OCI-LY1 (cell line): ENCODE measurements at regions not wholly inside any gene's neighbourhood (a gene's known extent, or its start where the extent isn't known, plus 50 kb on each side); places are given as distances from the start of the nearest gene placed in this dataset.

ENCODE experiments used
- H2AFZ ChIP-seq: fragments of 200-600 bp; sonication (generic), shearing (Covaris generic); 2 replicates; pipeline ENCODE4 v1.6.0; 2014; ENCODE audit warnings: antibody characterized with exemption, mild to moderate bottlenecking, low read length
- H3F3A ChIP-seq: fragments of 200-600 bp; sonication (generic), shearing (Covaris generic); 2 replicates; pipeline ENCODE4 v1.6.0; 2014; ENCODE audit warnings: mild to moderate bottlenecking, antibody characterized with exemption, low read length, moderate library complexity; ENCODE audit not compliant: insufficient read depth
- H3K27ac ChIP-seq: fragments of 200-600 bp; sonication (generic); 2 replicates; pipeline ENCODE4 v1.5.1; 2014; ENCODE audit warnings: low read length, mixed run types, mild to moderate bottlenecking, low read depth; ENCODE audit not compliant: poor library complexity, severe bottlenecking
- H3K27me3 ChIP-seq: fragments of 200-600 bp; sonication (generic); 2 replicates; pipeline ENCODE4 v1.6.0; 2014; ENCODE audit warnings: antibody characterized with exemption, mild to moderate bottlenecking, low read length, moderate library complexity; ENCODE audit not compliant: insufficient read depth
- H3K36me3 ChIP-seq: fragments of 200-600 bp; sonication (generic); 2 replicates; pipeline ENCODE4 v1.6.1; 2014; ENCODE audit warnings: mild to moderate bottlenecking, antibody characterized with exemption, low read length, moderate library complexity, mixed read lengths; ENCODE audit not compliant: insufficient read depth
- H3K4me1 ChIP-seq: fragments of 200-600 bp; sonication (generic); 2 replicates; pipeline ENCODE4 v1.5.1; 2014; ENCODE audit warnings: mild to moderate bottlenecking, low read length, moderate library complexity; ENCODE audit not compliant: insufficient read depth, severe bottlenecking
- H3K4me2 ChIP-seq: fragments of 200-600 bp; sonication (generic), shearing (Covaris generic); 2 replicates; pipeline ENCODE4 v1.6.1; 2014; ENCODE audit warnings: low read length
- H3K4me3 ChIP-seq: fragments of 200-600 bp; sonication (generic); 2 replicates; pipeline ENCODE4 v1.5.1; 2014; ENCODE audit warnings: low read length, low read depth, mild to moderate bottlenecking, mixed read lengths; ENCODE audit not compliant: poor library complexity, severe bottlenecking
- H3K79me2 ChIP-seq: fragments of 200-600 bp; shearing (Covaris generic); 2 replicates; pipeline ENCODE4 v1.6.1; 2016; ENCODE audit warnings: mixed run types, low read length, mixed read lengths; ENCODE audit not compliant: insufficient read depth
- H3K9ac ChIP-seq: fragments of 200-600 bp; sonication (generic), shearing (Covaris generic); 2 replicates; pipeline ENCODE4 v1.6.1; 2014; ENCODE audit warnings: mild to moderate bottlenecking, low read length, mixed read lengths
- H3K9me2 ChIP-seq: fragments of 200-600 bp; sonication (generic), shearing (Covaris generic); 2 replicates; pipeline ENCODE4 v1.6.1; 2014; ENCODE audit warnings: low read depth, mild to moderate bottlenecking, low read length, mixed read lengths
- H3K9me3 ChIP-seq: fragments of 200-600 bp; shearing (Covaris generic); 2 replicates; pipeline ENCODE4 v1.6.1; 2014; ENCODE audit warnings: low read length, mixed read lengths
- H4K20me1 ChIP-seq: fragments of 200-600 bp; sonication (generic), shearing (Covaris generic); 2 replicates; pipeline ENCODE4 v1.6.0; 2016; ENCODE audit warnings: mild to moderate bottlenecking, low read length; ENCODE audit not compliant: insufficient read depth
- EZH2 ChIP-seq: fragments of 200-600 bp; sonication (generic), shearing (Covaris generic); IDR thresholded peaks from 2 replicates; pipeline ENCODE4 v1.8.0; 2017; ENCODE audit warnings: borderline replicate concordance, mixed run types, mild to moderate bottlenecking, antibody characterized with exemption, low read length, moderate library complexity, mixed read lengths
- TF ChIP-seq, protein P1 (sequence below): fragments of 200-600 bp; sonication (generic), shearing (Covaris generic); IDR thresholded peaks from 2 replicates; pipeline ENCODE4 v1.5.1; 2017; ENCODE audit warnings: mild to moderate bottlenecking, antibody characterized with exemption, low read length, moderate library complexity, mixed read lengths

- H3K9me3 ChIP-seq, result no peaks in the 10 kb centered on the region
- H3K4me2 ChIP-seq, result no peak overlapping the region
- no peaks in the 10 kb centered on the region for H3K9me2 ChIP-seq
- H3K27me3 ChIP-seq, result no peaks in the 10 kb centered on the region
- H3F3A ChIP-seq, result no peaks in the 10 kb centered on the region
- TF ChIP-seq, protein P1, sequence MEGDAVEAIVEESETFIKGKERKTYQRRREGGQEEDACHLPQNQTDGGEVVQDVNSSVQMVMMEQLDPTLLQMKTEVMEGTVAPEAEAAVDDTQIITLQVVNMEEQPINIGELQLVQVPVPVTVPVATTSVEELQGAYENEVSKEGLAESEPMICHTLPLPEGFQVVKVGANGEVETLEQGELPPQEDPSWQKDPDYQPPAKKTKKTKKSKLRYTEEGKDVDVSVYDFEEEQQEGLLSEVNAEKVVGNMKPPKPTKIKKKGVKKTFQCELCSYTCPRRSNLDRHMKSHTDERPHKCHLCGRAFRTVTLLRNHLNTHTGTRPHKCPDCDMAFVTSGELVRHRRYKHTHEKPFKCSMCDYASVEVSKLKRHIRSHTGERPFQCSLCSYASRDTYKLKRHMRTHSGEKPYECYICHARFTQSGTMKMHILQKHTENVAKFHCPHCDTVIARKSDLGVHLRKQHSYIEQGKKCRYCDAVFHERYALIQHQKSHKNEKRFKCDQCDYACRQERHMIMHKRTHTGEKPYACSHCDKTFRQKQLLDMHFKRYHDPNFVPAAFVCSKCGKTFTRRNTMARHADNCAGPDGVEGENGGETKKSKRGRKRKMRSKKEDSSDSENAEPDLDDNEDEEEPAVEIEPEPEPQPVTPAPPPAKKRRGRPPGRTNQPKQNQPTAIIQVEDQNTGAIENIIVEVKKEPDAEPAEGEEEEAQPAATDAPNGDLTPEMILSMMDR, result no peak
- TF ChIP-seq EZH2, result no peak
- no peak overlapping the region for H2AFZ ChIP-seq
- H3K4me1 ChIP-seq, result no peaks in the 10 kb centered on the region
- no peak overlapping the region for H3K9ac ChIP-seq
- no peak overlapping the region for H3K4me3 ChIP-seq
- no peaks in the 10 kb centered on the region for H3K36me3 ChIP-seq
- no peaks in the 10 kb centered on the region for H3K79me2 ChIP-seq
- H3K27ac ChIP-seq, result no peak overlapping the region
- H4K20me1 ChIP-seq, result no peaks in the 10 kb centered on the region
Observed at GRCh38 chr3:13222891-13223573, 149.8 kb upstream of the IQSEC1 start.

DNA sequence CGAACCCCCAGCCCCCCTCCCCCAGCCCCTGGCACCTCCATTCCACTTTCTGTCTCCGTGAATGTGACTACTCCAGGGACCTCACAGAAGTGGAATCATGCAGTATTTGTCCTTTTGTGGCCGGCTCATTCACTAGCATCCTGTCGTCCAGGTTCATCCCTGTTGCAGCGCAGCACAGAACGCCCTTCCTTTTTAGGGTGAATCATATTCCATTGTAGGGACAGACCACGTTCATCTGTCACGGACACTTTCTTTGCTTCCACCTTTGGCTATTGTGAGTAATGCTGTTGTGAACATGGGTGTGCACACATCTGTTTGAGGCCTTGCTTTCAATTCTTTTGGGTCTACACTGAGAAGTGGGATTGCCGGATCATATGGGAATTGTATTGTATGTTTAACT lies 148.9 kb upstream of the IQSEC1 start:
- H3F3A ChIP-seq, result no peaks in the 10 kb centered on the region
- no peaks in the 10 kb centered on the region for H3K9me2 ChIP-seq
- H3K4me1 ChIP-seq, result no peaks in the 10 kb centered on the region
- no peak overlapping the region for H3K9ac ChIP-seq
- no peak overlapping the region for H2AFZ ChIP-seq
- H3K27me3 ChIP-seq, result no peaks in the 10 kb centered on the region
- no peak overlapping the region for H3K27ac ChIP-seq
- H3K4me2 ChIP-seq, result no peak overlapping the region
- no peaks in the 10 kb centered on the region for H3K9me3 ChIP-seq
- H3K36me3 ChIP-seq, result no peaks in the 10 kb centered on the region
- H3K4me3 ChIP-seq, result no peak overlapping the region
- H4K20me1 ChIP-seq, result no peaks in the 10 kb centered on the region
- TF ChIP-seq, protein P1, result no peak
- TF ChIP-seq EZH2, result no peak
- no peaks in the 10 kb centered on the region for H3K79me2 ChIP-seq

GRCh38 chr3:13221491-13222061 lies 148.3 kb upstream of the IQSEC1 start:
- H3K27me3 ChIP-seq, result no peaks in the 10 kb centered on the region
- no peaks in the 10 kb centered on the region for H3K36me3 ChIP-seq
- no peak overlapping the region for H3K4me2 ChIP-seq
- no peaks in the 10 kb centered on the region for H3K79me2 ChIP-seq
- TF ChIP-seq EZH2, result no peak
- H3K4me3 ChIP-seq, result no peak overlapping the region
- no peaks in the 10 kb centered on the region for H3F3A ChIP-seq
- no peak overlapping the region for H3K9ac ChIP-seq
- no peaks in the 10 kb centered on the region for H3K4me1 ChIP-seq
- no peak overlapping the region for H2AFZ ChIP-seq
- H4K20me1 ChIP-seq, result no peaks in the 10 kb centered on the region
- H3K9me3 ChIP-seq, result no peaks in the 10 kb centered on the region
- H3K9me2 ChIP-seq, result no peaks in the 10 kb centered on the region
- H3K27ac ChIP-seq, result no peak overlapping the region

DNA sequence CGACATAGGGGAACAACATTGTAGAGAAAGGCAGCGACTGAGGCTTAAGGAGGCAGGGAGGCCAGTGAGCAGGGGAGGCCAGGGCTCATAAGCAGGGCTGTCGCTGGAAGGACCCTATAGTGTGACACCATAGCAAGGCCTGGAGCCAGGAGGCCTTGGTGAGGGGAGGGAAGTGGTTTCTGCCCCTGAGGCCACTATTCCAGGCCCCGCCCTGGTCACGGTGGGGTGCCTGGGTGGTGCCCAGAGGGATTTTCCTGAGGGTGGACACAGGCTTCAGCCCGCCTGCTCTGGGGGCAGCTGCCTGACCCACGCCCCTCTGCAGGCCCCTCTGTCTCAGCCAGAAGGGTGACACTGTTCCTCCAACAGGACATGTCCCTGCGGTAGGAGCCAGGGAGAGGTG lies 147.8 kb upstream of the IQSEC1 start:
- Histone ChIP-seq H3K27me3 (0 out of 2 replicates have a peak, but pooled peaks cover 4% of the 10 kb centered on the region), H3K4me2 (no peak overlapping the region), H3K79me2 (no peaks in the 10 kb centered on the region), H3K36me3 (no peaks in the 10 kb centered on the region), H3K9me3 (no peaks in the 10 kb centered on the region), H2AFZ (no peak overlapping the region), H4K20me1 (no peaks in the 10 kb centered on the region), H3K4me3 (no peak overlapping the region), H3K27ac (no peak overlapping the region), H3K9ac (no peak overlapping the region), H3F3A (no peaks in the 10 kb centered on the region), H3K9me2 (no peaks in the 10 kb centered on the region), H3K4me1 (no peaks in the 10 kb centered on the region)
- TF ChIP-seq EZH2, result no peak
- TF ChIP-seq, protein P1, result no peak
